Coronary artery (tissue), 2 donors: ENCODE measurements at regions not wholly inside any gene's neighbourhood (a gene's known extent, or its start where the extent isn't known, plus 50 kb on each side); places are given as distances from the start of the nearest gene placed in this dataset.

Experiments
- DNase-seq: peaks from one replicate; pipeline ENCODE4 v3.0.0-alpha.2; 2017; ENCODE audit warnings: low spot score
- H3K27ac ChIP-seq, 2 donors: fragments of 200-600 bp; sonication (generic); one replicate each; pipeline ENCODE4 v1.5.1; 2016 to 2019
- H3K4me3 ChIP-seq: fragments of 200-600 bp; sonication (generic); 2 replicates; pipeline ENCODE4 v1.5.1; 2016; ENCODE audit warnings: mild to moderate bottlenecking, moderate library complexity
- CTCF ChIP-seq: fragments of 200-600 bp; sonication (generic); IDR thresholded peaks from one replicate; pipeline ENCODE4 v1.5.1; 2019; ENCODE audit warnings: antibody characterized with exemption

- no peak for DNase-seq
- H3K4me3 ChIP-seq, result no peak overlapping the region
- no peak for TF ChIP-seq CTCF
- no peak overlapping the region for H3K27ac ChIP-seq
These were observed 247.2 kb upstream of the ZNF804A start for GRCh38 chr2:184351126-184351525.

- no peak for DNase-seq
- TF ChIP-seq CTCF, result no peak
- Histone ChIP-seq H3K4me3 (no peak overlapping the region), H3K27ac (no peak overlapping the region)
These were observed 241.3 kb upstream of the ZNF804A start for GRCh38 chr2:184357033-184357432.

- H3K27ac ChIP-seq, result no peak overlapping the region
- TF ChIP-seq CTCF, result no peak
- DNase-seq, result no peak
These were observed 238.9 kb upstream of the ZNF804A start for GRCh38 chr2:184359379-184359778.

GRCh38 chr2:184363213-184363612 is 235.1 kb upstream of the ZNF804A start:
- DNase-seq, result no peak
- no peak overlapping the region for H3K4me3 ChIP-seq
- no peak for TF ChIP-seq CTCF
- no peak overlapping the region for H3K27ac ChIP-seq

More at GRCh38 chr2:184359379-184359778, 238.9 kb upstream of the ZNF804A start:
- H3K4me3 ChIP-seq, result no peak overlapping the region

- TF ChIP-seq CTCF, result no peak
- H3K27ac ChIP-seq, result no peak overlapping the region
- no peak for DNase-seq
- no peak overlapping the region for H3K4me3 ChIP-seq
These were observed 231.1 kb upstream of the ZNF804A start for GRCh38 chr2:184367211-184367610.

GRCh38 chr2:184369307-184369706 is 229.0 kb upstream of the ZNF804A start:
- TF ChIP-seq CTCF, result no peak
- DNase-seq, result no peak
- no peak overlapping the region for H3K27ac ChIP-seq
- no peak overlapping the region for H3K4me3 ChIP-seq

GRCh38 chr2:184370954-184371353 is 227.4 kb upstream of the ZNF804A start:
- no peak overlapping the region for H3K27ac ChIP-seq

More at GRCh38 chr2:184370954-184371353, 227.4 kb upstream of the ZNF804A start:
- H3K4me3 ChIP-seq, result no peak overlapping the region
- no peak for TF ChIP-seq CTCF
- no peak for DNase-seq
